HG03342 (cell line): ENCODE measurements at regions not wholly inside any gene's neighbourhood (a gene's known extent, or its start where the extent isn't known, plus 50 kb on each side); places are given as distances from the start of the nearest gene placed in this dataset.

ENCODE experiments used
- ATAC-seq: cut with Tn5 transposase; IDR thresholded peaks from one replicate; pipeline ENCODE4 v1.9.1; 2021; ENCODE audit warnings: mild to moderate bottlenecking, moderate library complexity; ENCODE audit not compliant: unreplicated experiment

- no peak for ATAC-seq
Measured at GRCh38 chr7:68671671-68672070, 926.6 kb upstream of the AUTS2 start.

GRCh38 chr7:68674826-68675225 lies 923.4 kb upstream of the AUTS2 start:
- ATAC-seq: no peak

GRCh38 chr7:68676813-68677535 lies 921.3 kb upstream of the AUTS2 start:
- no peak for ATAC-seq

- no peak for ATAC-seq
Measured at GRCh38 chr7:68678196-68678595, 920.1 kb upstream of the AUTS2 start.

- no peak for ATAC-seq
Measured at GRCh38 chr7:68679459-68680234, 918.6 kb upstream of the AUTS2 start.

- no peak for ATAC-seq
Measured at GRCh38 chr7:68680235-68680872, 917.9 kb upstream of the AUTS2 start.

- no peak for ATAC-seq
Measured at GRCh38 chr7:68682910-68683309, 915.4 kb upstream of the AUTS2 start.

- ATAC-seq: no peak
Measured at GRCh38 chr7:68684246-68684839, 913.9 kb upstream of the AUTS2 start.

GRCh38 chr7:68684996-68685395 lies 913.3 kb upstream of the AUTS2 start:
- no peak for ATAC-seq

GRCh38 chr7:68688416-68689086 lies 909.7 kb upstream of the AUTS2 start:
- no peak for ATAC-seq

- ATAC-seq: no peak
Measured at GRCh38 chr7:68689087-68689433, 909.2 kb upstream of the AUTS2 start.

GRCh38 chr7:68691261-68692216 lies 906.7 kb upstream of the AUTS2 start:
- no peak for ATAC-seq

GRCh38 chr7:68692511-68692910 lies 905.8 kb upstream of the AUTS2 start:
- ATAC-seq: no peak

GRCh38 chr7:68694656-68695055 lies 903.6 kb upstream of the AUTS2 start:
- no peak for ATAC-seq

GRCh38 chr7:68697796-68698280 lies 900.4 kb upstream of the AUTS2 start:
- no peak for ATAC-seq

- ATAC-seq: no peak
Measured at GRCh38 chr7:68699090-68699711, 899.1 kb upstream of the AUTS2 start.

GRCh38 chr7:68700414-68700813 lies 897.9 kb upstream of the AUTS2 start:
- ATAC-seq: no peak

GRCh38 chr7:68706291-68706690 lies 892.0 kb upstream of the AUTS2 start:
- no peak for ATAC-seq

GRCh38 chr7:68707159-68707558 lies 891.1 kb upstream of the AUTS2 start:
- ATAC-seq: no peak
